ENCODE measurements at regions not wholly inside any gene's neighbourhood (a gene's known extent, or its start where the extent isn't known, plus 50 kb on each side); places are given as distances from the start of the nearest gene placed in this dataset.

- in situ Hi-C loops (cut with MboI; ENCODE audit: low pct_unique_long_range_greater_than_20kb, low sequenced_read_pairs, unreplicated experiment), result no loop called here
Observed at GRCh38 chr1:221118176-221118937, 239.1 kb downstream of the HLX start.

GRCh38 chr1:221118938-221119320 lies 239.7 kb downstream of the HLX start:
- TF ChIP-seq, protein P1, sequence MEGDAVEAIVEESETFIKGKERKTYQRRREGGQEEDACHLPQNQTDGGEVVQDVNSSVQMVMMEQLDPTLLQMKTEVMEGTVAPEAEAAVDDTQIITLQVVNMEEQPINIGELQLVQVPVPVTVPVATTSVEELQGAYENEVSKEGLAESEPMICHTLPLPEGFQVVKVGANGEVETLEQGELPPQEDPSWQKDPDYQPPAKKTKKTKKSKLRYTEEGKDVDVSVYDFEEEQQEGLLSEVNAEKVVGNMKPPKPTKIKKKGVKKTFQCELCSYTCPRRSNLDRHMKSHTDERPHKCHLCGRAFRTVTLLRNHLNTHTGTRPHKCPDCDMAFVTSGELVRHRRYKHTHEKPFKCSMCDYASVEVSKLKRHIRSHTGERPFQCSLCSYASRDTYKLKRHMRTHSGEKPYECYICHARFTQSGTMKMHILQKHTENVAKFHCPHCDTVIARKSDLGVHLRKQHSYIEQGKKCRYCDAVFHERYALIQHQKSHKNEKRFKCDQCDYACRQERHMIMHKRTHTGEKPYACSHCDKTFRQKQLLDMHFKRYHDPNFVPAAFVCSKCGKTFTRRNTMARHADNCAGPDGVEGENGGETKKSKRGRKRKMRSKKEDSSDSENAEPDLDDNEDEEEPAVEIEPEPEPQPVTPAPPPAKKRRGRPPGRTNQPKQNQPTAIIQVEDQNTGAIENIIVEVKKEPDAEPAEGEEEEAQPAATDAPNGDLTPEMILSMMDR (IDR thresholded peaks at IDR 0.05; ENCODE audit: extremely low read depth, insufficient read depth, missing control alignments), result no peak
- no peak for DNase-seq (ENCODE audit: low spot score)
- in situ Hi-C loops (cut with MboI; ENCODE audit: low pct_unique_long_range_greater_than_20kb, low sequenced_read_pairs, unreplicated experiment), result no loop called here

More at GRCh38 chr1:221118176-221118937, 239.1 kb downstream of the HLX start:
- TF ChIP-seq, protein P1 (IDR thresholded peaks at IDR 0.05; ENCODE audit: extremely low read depth, insufficient read depth, missing control alignments), result no peak
- DNase-seq (ENCODE audit: low spot score), result no peak

GRCh38 chr1:221122501-221122900 lies 243.3 kb downstream of the HLX start:
- in situ Hi-C loops (cut with MboI; ENCODE audit: low pct_unique_long_range_greater_than_20kb, low sequenced_read_pairs, unreplicated experiment), result no loop called here
- no peak for DNase-seq (ENCODE audit: low spot score)
- TF ChIP-seq, protein P1 (IDR thresholded peaks at IDR 0.05; ENCODE audit: extremely low read depth, insufficient read depth, missing control alignments), result no peak

GRCh38 chr1:221125976-221126375 lies 246.7 kb downstream of the HLX start:
- TF ChIP-seq, protein P1 (IDR thresholded peaks at IDR 0.05; ENCODE audit: extremely low read depth, insufficient read depth, missing control alignments), result no peak
- no peak for DNase-seq (ENCODE audit: low spot score)
- in situ Hi-C loops (cut with MboI; ENCODE audit: low pct_unique_long_range_greater_than_20kb, low sequenced_read_pairs, unreplicated experiment), result no loop called here

- TF ChIP-seq, protein P1 (IDR thresholded peaks at IDR 0.05; ENCODE audit: extremely low read depth, insufficient read depth, missing control alignments), result no peak
- DNase-seq (ENCODE audit: low spot score), result no peak
- in situ Hi-C loops (cut with MboI; ENCODE audit: low pct_unique_long_range_greater_than_20kb, low sequenced_read_pairs, unreplicated experiment), result no loop called here
Observed at GRCh38 chr1:221137666-221138065, 258.4 kb downstream of the HLX start.

DNA sequence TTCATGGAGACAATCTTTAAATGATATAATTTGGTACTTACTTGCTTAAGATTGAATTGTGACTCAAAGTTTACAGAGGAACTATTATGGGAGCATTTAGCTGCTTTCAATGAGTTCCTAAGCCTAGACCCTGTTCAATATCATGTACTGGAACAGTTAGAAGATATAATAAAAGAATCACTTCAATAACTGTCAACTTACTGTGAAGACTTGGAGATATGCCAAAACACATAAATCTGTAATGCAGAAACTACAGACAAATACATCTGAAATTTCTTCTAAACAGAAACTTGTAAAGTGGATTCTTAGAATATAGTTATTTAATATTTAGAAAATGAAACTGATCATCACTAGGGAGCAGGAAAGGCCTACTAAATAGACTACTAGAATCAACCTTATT lies 259.3 kb downstream of the HLX start:
- in situ Hi-C loops (cut with MboI; ENCODE audit: low pct_unique_long_range_greater_than_20kb, low sequenced_read_pairs, unreplicated experiment), result no loop called here
- no peak for DNase-seq (ENCODE audit: low spot score)
- TF ChIP-seq, protein P1 (IDR thresholded peaks at IDR 0.05; ENCODE audit: extremely low read depth, insufficient read depth, missing control alignments), result no peak
